ENCODE measurements at regions not wholly inside any gene's neighbourhood (a gene's known extent, or its start where the extent isn't known, plus 50 kb on each side); places are given as distances from the start of the nearest gene placed in this dataset.

DNA sequence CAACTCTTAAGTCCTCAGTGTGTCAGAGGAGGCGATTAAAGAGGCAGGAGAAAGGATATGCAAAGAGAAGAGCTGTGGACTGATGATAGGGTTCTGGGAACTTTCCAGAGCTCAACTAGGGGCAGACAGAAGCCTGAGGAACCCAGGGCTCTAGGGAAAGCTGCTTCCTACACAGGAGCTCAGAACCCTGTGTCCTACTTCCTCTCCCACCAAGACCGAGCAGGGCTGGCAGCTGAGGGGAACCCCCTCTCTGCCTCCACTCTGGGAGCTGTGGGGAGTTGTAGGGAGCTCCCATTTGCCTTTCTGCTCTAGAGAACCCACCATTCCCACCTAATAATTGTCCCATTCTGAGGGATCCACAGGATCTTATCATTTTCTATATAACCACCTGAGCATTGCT lies 674.3 kb downstream of the ACTL7B start:
- H3K4me3 ChIP-seq (replicated peaks in 1 of 2; ENCODE audit: low read depth in 1 of 2, low read length in 2 of 2), result no peak overlapping the region
- no peaks in the 10 kb centered on the region for H3K27me3 ChIP-seq (ENCODE audit: insufficient read depth, low read length)
- intact Hi-C loops (cut with micrococcal nuclease), result no loop called here
- no peak overlapping the region for H3K27ac ChIP-seq (ENCODE audit: low read depth, low read length)
- H2AFZ ChIP-seq (ENCODE audit: low read depth, low read length, poor library complexity, severe bottlenecking), result no peak overlapping the region
- TF ChIP-seq MAX (IDR thresholded peaks at IDR 0.05) (no peak), SIN3A (IDR thresholded peaks at IDR 0.05; ENCODE audit: low read depth) (no peak), ZFX (IDR thresholded peaks at IDR 0.05) (no peak), ATF3 (IDR thresholded peaks at IDR 0.05) (no peak), FOSL1 (IDR thresholded peaks at IDR 0.05; ENCODE audit: low read depth) (no peak), EZH2phosphoT487 (IDR thresholded peaks at IDR 0.05; ENCODE audit: borderline replicate concordance) (no peak), POLR2A (IDR thresholded peaks at IDR 0.05; ENCODE audit: borderline replicate concordance, extremely low read depth, insufficient read depth, insufficient read length) (no peak), JUND (IDR thresholded peaks at IDR 0.05) (no peak), EZH2 (IDR thresholded peaks at IDR 0.05) (no peak), SRF (IDR thresholded peaks at IDR 0.05; ENCODE audit: low read depth) (no peak), EGR1 (IDR thresholded peaks at IDR 0.05; ENCODE audit: low read depth) (no peak), ZNF274 (IDR thresholded peaks at IDR 0.05; ENCODE audit: low read depth, low read length) (no peak), ZBTB33 (IDR thresholded peaks at IDR 0.05; ENCODE audit: extremely low read depth, insufficient replicate concordance, low read length) (no peak), ELF1 (IDR thresholded peaks at IDR 0.05; ENCODE audit: borderline replicate concordance, low read depth) (no peak), CBX3 (IDR thresholded peaks at IDR 0.05; ENCODE audit: low read depth) (no peak), TCF7L2 (IDR thresholded peaks at IDR 0.05; ENCODE audit: borderline replicate concordance, extremely low read depth, insufficient read depth, insufficient read length) (no peak), CTCF (IDR thresholded peaks at IDR 0.05 in 2 of 3, conservative IDR thresholded peaks at IDR 0.05 in 1 of 3; ENCODE audit: borderline replicate concordance in 1 of 3, insufficient read depth in 1 of 3, low read depth in 2 of 3, low read length in 2 of 3) (no peak), REST (IDR thresholded peaks at IDR 0.05; ENCODE audit: low read depth) (no peak)
- DNase-seq (ENCODE audit: low read depth, low spot score) (no peak), ATAC-seq (no peak)
- CTCF ChIA-PET, result interaction anchor here (1.5 kb wide), 1 partner anchor 91 kb away, joined by 4 read pairs; no protein-coding TSS in a partner anchor
- RAD21 ChIA-PET (ENCODE audit: low non-redundant PET in 1 of 2, low total read pairs in 2 of 2, uncharacterized antibody in 2 of 2, unreplicated experiment in 2 of 2), result no interaction called here
- no peak overlapping the region for H3K9ac ChIP-seq (ENCODE audit: low read length)
- H3K36me3 ChIP-seq (ENCODE audit: control insufficient read depth in 1 of 2, insufficient read depth in 2 of 2, low read length in 2 of 2), result no peaks in the 10 kb centered on the region
- H3K4me2 ChIP-seq (ENCODE audit: low read length), result no peak overlapping the region
- no peaks in the 10 kb centered on the region for H3K9me3 ChIP-seq (ENCODE audit: control insufficient read depth in 1 of 2, insufficient read depth in 1 of 2, low read depth in 1 of 2, low read length in 2 of 2)
- H3K4me1 ChIP-seq (ENCODE audit: control insufficient read depth in 1 of 2, insufficient read depth in 2 of 2, low read length in 2 of 2), result peaks cover 0 to 11% of the 10 kb centered on the region in 2 experiments; a peak in 2 of 4 replicates
- POLR2A ChIA-PET, result no interaction called here
- H4K20me1 ChIP-seq (ENCODE audit: insufficient read depth), result no peaks in the 10 kb centered on the region
- BruUV-seq (replicated peaks), result no TSS peak
- H3K9me2 ChIP-seq (ENCODE audit: insufficient read depth), result no peaks in the 10 kb centered on the region
- no peaks in the 10 kb centered on the region for H3K79me2 ChIP-seq (ENCODE audit: insufficient read depth, low read length)

All from HCT116 (cell line).